ENCODE measurements at regions not wholly inside any gene's neighbourhood (a gene's known extent, or its start where the extent isn't known, plus 50 kb on each side); places are given as distances from the start of the nearest gene placed in this dataset.

- no peak for TF ChIP-seq CTCF (conservative IDR thresholded peaks at IDR 0.05; ENCODE audit: low read depth, low read length)
- no peak for TF ChIP-seq EZH2 (IDR thresholded peaks at IDR 0.05; ENCODE audit: low read length, unreplicated experiment)
Observed at GRCh38 chr2:147607379-147607778, 237.4 kb upstream of the ACVR2A start.

Measured in PC-3 (cell line).